AG04449 (cell line): ENCODE measurements at regions not wholly inside any gene's neighbourhood (a gene's known extent, or its start where the extent isn't known, plus 50 kb on each side); places are given as distances from the start of the nearest gene placed in this dataset.

Experiments used
- CTCF ChIA-PET: fragments of 350-600 bp; formaldehyde crosslinking; extraction: SDS; loops from one replicate; lab custom pipeline; 2021; ENCODE audit warnings: antibody characterized with exemption; lab: Yijun Ruan, JAX
- POLR2A ChIA-PET: fragments of 400-600, 350-600 bp; formaldehyde crosslinking; extraction: SDS; loops from one replicate; lab custom pipeline; 2020; ENCODE audit warnings: antibody characterized with exemption, inconsistent platforms; lab: Yijun Ruan, JAX
- DNase-seq: peaks from one replicate; pipeline ENCODE4 v3.0.0-alpha.2; 2010; ENCODE audit warnings: low read depth, low spot score
- H3K4me3 ChIP-seq: 2 replicates; pipeline ENCODE4 v1.5.1; 2011; ENCODE audit warnings: low read depth, mild to moderate bottlenecking, control low read depth, low read length
- CTCF ChIP-seq: IDR thresholded peaks from one replicate; pipeline ENCODE4 v1.5.1; 2011; ENCODE audit warnings: mild to moderate bottlenecking, moderate library complexity, low read length, control low read depth, inconsistent platforms; ENCODE audit not compliant: insufficient read depth; ENCODE audit errors: missing control alignments

- ChIA-PET CTCF (no interaction called here), POLR2A (no interaction called here)
These were observed 1615.4 kb downstream of the EFNB2 start for GRCh38 chr13:104920091-104920490.

GRCh38 chr13:104900191-104900817 is 1635.2 kb downstream of the EFNB2 start:
- CTCF ChIA-PET, result no interaction called here
- no peak for TF ChIP-seq CTCF

More at GRCh38 chr13:104920091-104920490, 1615.4 kb downstream of the EFNB2 start:
- no peak for DNase-seq
- H3K4me3 ChIP-seq, result no peak overlapping the region
- TF ChIP-seq CTCF, result no peak

GRCh38 chr13:104898484-104898883 is 1637.0 kb downstream of the EFNB2 start:
- H3K4me3 ChIP-seq, result no peak overlapping the region
- POLR2A ChIA-PET, result no interaction called here
- no peak for DNase-seq
- CTCF ChIA-PET, result no interaction called here
- TF ChIP-seq CTCF, result no peak

More at GRCh38 chr13:104900191-104900817, 1635.2 kb downstream of the EFNB2 start:
- H3K4me3 ChIP-seq, result no peak overlapping the region
- DNase-seq, result no peak
- POLR2A ChIA-PET, result no interaction called here

GRCh38 chr13:104895521-104895920 is 1639.9 kb downstream of the EFNB2 start:
- no peak for TF ChIP-seq CTCF
- DNase-seq, result no peak
- CTCF ChIA-PET, result no interaction called here
- H3K4me3 ChIP-seq, result no peak overlapping the region
- POLR2A ChIA-PET, result no interaction called here

GRCh38 chr13:104875038-104875754 is 1660.3 kb downstream of the EFNB2 start:
- no peak for TF ChIP-seq CTCF
- POLR2A ChIA-PET, result no interaction called here

GRCh38 chr13:104872153-104872552 is 1663.3 kb downstream of the EFNB2 start:
- DNase-seq, result no peak
- ChIA-PET POLR2A (no interaction called here), CTCF (no interaction called here)
- no peak for TF ChIP-seq CTCF
- no peak overlapping the region for H3K4me3 ChIP-seq

More at GRCh38 chr13:104875038-104875754, 1660.3 kb downstream of the EFNB2 start:
- CTCF ChIA-PET, result no interaction called here
- H3K4me3 ChIP-seq, result no peak overlapping the region
- no peak for DNase-seq
